ENCODE measurements at regions not wholly inside any gene's neighbourhood (a gene's known extent, or its start where the extent isn't known, plus 50 kb on each side); places are given as distances from the start of the nearest gene placed in this dataset.
"Not testable (repeated sequence)": the region's sequence is repeated elsewhere in the genome, so short reads cannot be mapped to it uniquely, and the experiment has no call there.

- intact Hi-C loops (cut with DNase I): no loop called here
- Histone ChIP-seq H3K4me1 (ENCODE audit: control insufficient read depth, insufficient read depth, low read length) (no peaks in the 10 kb centered on the region), H3K27me3 (ENCODE audit: control insufficient read depth, insufficient read depth) (no peaks in the 10 kb centered on the region), H3K27ac (ENCODE audit: low read length) (no peak overlapping the region), H3K4me3 (ENCODE audit: low read length) (no peak overlapping the region), H3K9me3 (ENCODE audit: control insufficient read depth, low read length) (no peaks in the 10 kb centered on the region)
- DNase-seq (no peak), ATAC-seq (no peak)
- 94% methylated on average over 1 of the region's 1 CpG for WGBS
Observed at GRCh38 chr1:219325368-219325742, 151.7 kb downstream of the LYPLAL1 start.

- Histone ChIP-seq H3K27ac (ENCODE audit: low read length) (no peak overlapping the region), H3K9me3 (ENCODE audit: control insufficient read depth, low read length) (no peaks in the 10 kb centered on the region), H3K27me3 (ENCODE audit: control insufficient read depth, insufficient read depth) (no peaks in the 10 kb centered on the region), H3K4me1 (ENCODE audit: control insufficient read depth, insufficient read depth, low read length) (no peaks in the 10 kb centered on the region), H3K4me3 (ENCODE audit: low read length) (no peak overlapping the region)
- WGBS: 89% methylated on average over 6 of the region's 6 CpGs
- DNase-seq (no peak), ATAC-seq (no peak)
- intact Hi-C loops (cut with DNase I): no loop called here
Observed at GRCh38 chr1:219324629-219325367, 151.1 kb downstream of the LYPLAL1 start.

- H3K4me3 ChIP-seq (ENCODE audit: low read length): no peak overlapping the region
- intact Hi-C loops (cut with DNase I): no loop called here
- H3K4me1 ChIP-seq (ENCODE audit: control insufficient read depth, insufficient read depth, low read length): no peaks in the 10 kb centered on the region
- H3K9me3 ChIP-seq (ENCODE audit: control insufficient read depth, low read length): no peaks in the 10 kb centered on the region
- 50% methylated on average over 4 of the region's 4 CpGs for WGBS
- no peak for DNase-seq
- H3K27ac ChIP-seq (ENCODE audit: low read length): no peak overlapping the region
- no peaks in the 10 kb centered on the region for H3K27me3 ChIP-seq (ENCODE audit: control insufficient read depth, insufficient read depth)
- no peak for ATAC-seq
Observed at GRCh38 chr1:219324171-219324570, 150.5 kb downstream of the LYPLAL1 start.

- Histone ChIP-seq H3K4me1 (ENCODE audit: control insufficient read depth, insufficient read depth, low read length) (no peaks in the 10 kb centered on the region), H3K27ac (ENCODE audit: low read length) (no peak overlapping the region), H3K27me3 (ENCODE audit: control insufficient read depth, insufficient read depth) (no peaks in the 10 kb centered on the region), H3K4me3 (ENCODE audit: low read length) (no peak overlapping the region), H3K9me3 (ENCODE audit: control insufficient read depth, low read length) (no peaks in the 10 kb centered on the region)
- 83% methylated on average over 3 of the region's 3 CpGs for WGBS
- no peak for DNase-seq
- no peak for ATAC-seq
- intact Hi-C loops (cut with DNase I): no loop called here
Observed at GRCh38 chr1:219323426-219323825, 149.7 kb downstream of the LYPLAL1 start.

- WGBS: 96% methylated on average over 3 of the region's 3 CpGs
- no peaks in the 10 kb centered on the region for H3K4me1 ChIP-seq (ENCODE audit: control insufficient read depth, insufficient read depth, low read length)
- no peaks in the 10 kb centered on the region for H3K27me3 ChIP-seq (ENCODE audit: control insufficient read depth, insufficient read depth)
- no peak overlapping the region for H3K4me3 ChIP-seq (ENCODE audit: low read length)
- ATAC-seq (no peak), DNase-seq (no peak)
- H3K9me3 ChIP-seq (ENCODE audit: control insufficient read depth, low read length): no peaks in the 10 kb centered on the region
- H3K27ac ChIP-seq (ENCODE audit: low read length): no peak overlapping the region
- intact Hi-C loops (cut with DNase I): no loop called here
Observed at GRCh38 chr1:219322766-219323165, 149.1 kb downstream of the LYPLAL1 start.

GRCh38 chr1:219320563-219320962 lies 146.9 kb downstream of the LYPLAL1 start:
- H3K4me3 ChIP-seq (ENCODE audit: low read length); H3K4me1 ChIP-seq (ENCODE audit: control insufficient read depth, insufficient read depth, low read length); ATAC-seq; intact Hi-C loops (cut with DNase I); DNase-seq; H3K9me3 ChIP-seq (ENCODE audit: control insufficient read depth, low read length); H3K27me3 ChIP-seq (ENCODE audit: control insufficient read depth, insufficient read depth); H3K27ac ChIP-seq (ENCODE audit: low read length): not testable (repeated sequence)
- WGBS: 93% methylated on average over 4 of the region's 5 CpGs

GRCh38 chr1:219318826-219319225 lies 145.1 kb downstream of the LYPLAL1 start:
- Histone ChIP-seq H3K4me3 (ENCODE audit: low read length) (no peak overlapping the region), H3K4me1 (ENCODE audit: control insufficient read depth, insufficient read depth, low read length) (no peaks in the 10 kb centered on the region), H3K27ac (ENCODE audit: low read length) (no peak overlapping the region), H3K27me3 (ENCODE audit: control insufficient read depth, insufficient read depth) (no peaks in the 10 kb centered on the region), H3K9me3 (ENCODE audit: control insufficient read depth, low read length) (no peaks in the 10 kb centered on the region)
- DNase-seq (no peak), ATAC-seq (no peak)
- WGBS: 70% methylated on average over 4 of the region's 4 CpGs
- intact Hi-C loops (cut with DNase I): no loop called here

- intact Hi-C loops (cut with DNase I): no loop called here
Observed at GRCh38 chr1:219317762-219318353, 144.2 kb downstream of the LYPLAL1 start.

GRCh38 chr1:219316066-219316465 lies 142.4 kb downstream of the LYPLAL1 start:
- Histone ChIP-seq H3K9me3 (ENCODE audit: control insufficient read depth, low read length) (no peaks in the 10 kb centered on the region), H3K4me1 (ENCODE audit: control insufficient read depth, insufficient read depth, low read length) (no peaks in the 10 kb centered on the region), H3K4me3 (ENCODE audit: low read length) (no peak overlapping the region), H3K27me3 (ENCODE audit: control insufficient read depth, insufficient read depth) (no peaks in the 10 kb centered on the region), H3K27ac (ENCODE audit: low read length) (no peak overlapping the region)
- intact Hi-C loops (cut with DNase I): no loop called here
- ATAC-seq: no peak
- DNase-seq: no peak
- 95% methylated on average over 1 of the region's 1 CpG for WGBS

More at GRCh38 chr1:219317762-219318353, 144.2 kb downstream of the LYPLAL1 start:
- Histone ChIP-seq H3K4me3 (ENCODE audit: low read length) (no peak overlapping the region), H3K27me3 (ENCODE audit: control insufficient read depth, insufficient read depth) (no peaks in the 10 kb centered on the region), H3K4me1 (ENCODE audit: control insufficient read depth, insufficient read depth, low read length) (no peaks in the 10 kb centered on the region), H3K27ac (ENCODE audit: low read length) (no peak overlapping the region), H3K9me3 (ENCODE audit: control insufficient read depth, low read length) (no peaks in the 10 kb centered on the region)
- ATAC-seq (no peak), DNase-seq (no peak)
- 84% methylated on average over 3 of the region's 3 CpGs for WGBS

- Histone ChIP-seq H3K9me3 (ENCODE audit: control insufficient read depth, low read length) (no peaks in the 10 kb centered on the region), H3K27ac (ENCODE audit: low read length) (no peak overlapping the region), H3K27me3 (ENCODE audit: control insufficient read depth, insufficient read depth) (no peaks in the 10 kb centered on the region), H3K4me3 (ENCODE audit: low read length) (no peak overlapping the region), H3K4me1 (ENCODE audit: control insufficient read depth, insufficient read depth, low read length) (no peaks in the 10 kb centered on the region)
- ATAC-seq: no peak
- WGBS: 91% methylated on average over 2 of the region's 2 CpGs
- no peak for DNase-seq
- intact Hi-C loops (cut with DNase I): no loop called here
Observed at GRCh38 chr1:219313961-219314360, 140.3 kb downstream of the LYPLAL1 start.

- Histone ChIP-seq H3K27ac (ENCODE audit: low read length) (no peak overlapping the region), H3K9me3 (ENCODE audit: control insufficient read depth, low read length) (no peaks in the 10 kb centered on the region), H3K4me1 (ENCODE audit: control insufficient read depth, insufficient read depth, low read length) (no peaks in the 10 kb centered on the region), H3K27me3 (ENCODE audit: control insufficient read depth, insufficient read depth) (no peaks in the 10 kb centered on the region), H3K4me3 (ENCODE audit: low read length) (no peak overlapping the region)
- ATAC-seq: peak; percentile 63 to 69
- intact Hi-C loops (cut with DNase I): no loop called here
- DNase-seq: no peak
- 52% methylated on average over 3 of the region's 3 CpGs for WGBS
Observed at GRCh38 chr1:219312967-219313366, 139.3 kb downstream of the LYPLAL1 start.
